GM23338 (cell line): ENCODE measurements at regions not wholly inside any gene's neighbourhood (a gene's known extent, or its start where the extent isn't known, plus 50 kb on each side); places are given as distances from the start of the nearest gene placed in this dataset.
"Not testable (repeated sequence)": the region's sequence is repeated elsewhere in the genome, so short reads cannot be mapped to it uniquely, and the experiment has no call there.

Experiments used
- ATAC-seq: fragments of 200-7000 bp; cut with Tn5 transposase; 3 replicates; pipeline ENCODE4 v1.9.1; 2020
- DNase-seq: peaks from one replicate; pipeline ENCODE4 v3.0.0-alpha.2; 2015; ENCODE audit warnings: low spot score
- H2AFZ ChIP-seq: fragments of 200-600 bp; sonication (generic); 2 replicates; pipeline ENCODE4 v1.8.0; 2016; ENCODE audit warnings: antibody characterized with exemption, mild to moderate bottlenecking, moderate library complexity
- H3F3A ChIP-seq: fragments of 200-600 bp; sonication (generic); replicated peaks from 2 replicates; pipeline ENCODE4 v1.8.0; 2017; ENCODE audit warnings: antibody characterized with exemption, mixed run types, low read depth
- H3K27ac ChIP-seq: fragments of 200-600 bp; sonication (generic); 2 replicates; pipeline ENCODE4 v1.6.1; 2016; ENCODE audit warnings: low read depth
- H3K27me3 ChIP-seq: fragments of 200-600 bp; sonication (generic); 2 replicates; pipeline ENCODE4 v1.8.0; 2016; ENCODE audit warnings: mild to moderate bottlenecking, mixed run types, moderate library complexity; ENCODE audit not compliant: insufficient read depth
- H3K36me3 ChIP-seq: fragments of 200-600 bp; sonication (generic); 2 replicates; pipeline ENCODE4 v1.8.0; 2016; ENCODE audit warnings: mild to moderate bottlenecking; ENCODE audit not compliant: insufficient read depth
- H3K4me1 ChIP-seq: fragments of 200-600 bp; sonication (generic); 2 replicates; pipeline ENCODE4 v1.8.0; 2016; ENCODE audit warnings: mild to moderate bottlenecking, moderate library complexity; ENCODE audit not compliant: insufficient read depth
- H3K4me2 ChIP-seq: fragments of 200-600 bp; sonication (generic); 2 replicates; pipeline ENCODE4 v1.7.1; 2017; ENCODE audit warnings: mixed run types
- H3K4me3 ChIP-seq: fragments of 200-600 bp; sonication (generic); 2 replicates; pipeline ENCODE4 v1.6.1; 2016; ENCODE audit warnings: mixed run types
- H3K79me2 ChIP-seq: fragments of 200-600 bp; sonication (generic); replicated peaks from 2 replicates; pipeline ENCODE4 v1.8.0; 2017; ENCODE audit warnings: mild to moderate bottlenecking; ENCODE audit not compliant: insufficient read depth
- H3K9me2 ChIP-seq: fragments of 200-600 bp; sonication (generic); 2 replicates; pipeline ENCODE4 v1.8.0; 2017; ENCODE audit not compliant: insufficient read depth
- H4K20me1 ChIP-seq: fragments of 200-600 bp; sonication (generic); replicated peaks from 2 replicates; pipeline ENCODE4 v1.8.0; 2017; ENCODE audit warnings: mild to moderate bottlenecking; ENCODE audit not compliant: insufficient read depth
- H3K27ac Mint-ChIP-seq: 2 replicates; pipeline ENCODE4 v1.8.0; 2020; ENCODE audit warnings: inconsistent platforms, mild to moderate bottlenecking, moderate library complexity, mixed read lengths
- H3K27me3 Mint-ChIP-seq: 3 replicates; pipeline ENCODE4 v1.8.0; 2022; ENCODE audit warnings: low read depth, mild to moderate bottlenecking, moderate library complexity, mixed read lengths, inconsistent platforms; ENCODE audit not compliant: insufficient read depth, poor library complexity
- H3K36me3 Mint-ChIP-seq: 3 replicates; pipeline ENCODE4 v1.8.0; 2021; ENCODE audit warnings: low read depth, mild to moderate bottlenecking, inconsistent platforms, moderate library complexity, mixed read lengths
- H3K4me1 Mint-ChIP-seq: 3 replicates; pipeline ENCODE4 v1.8.0; 2020; ENCODE audit warnings: mild to moderate bottlenecking, inconsistent platforms, mixed read lengths
- H3K4me3 Mint-ChIP-seq: 3 replicates; pipeline ENCODE4 v1.8.0; 2021; ENCODE audit warnings: moderate library complexity, mild to moderate bottlenecking, inconsistent platforms, mixed read lengths
- H3K9me3 Mint-ChIP-seq: 3 replicates; pipeline ENCODE4 v1.8.0; 2020; ENCODE audit warnings: moderate library complexity, mild to moderate bottlenecking, inconsistent platforms, mixed read lengths
- CREB1 ChIP-seq: fragments of 250-450 bp; sonication (Bioruptor Pico); IDR thresholded peaks from 2 replicates; pipeline ENCODE4 v1.5.0; 2020; ENCODE audit warnings: low read depth, mild to moderate bottlenecking, moderate library complexity
- CTCF ChIP-seq, 2 experiments: fragments of 200-600 bp in 1 of 2; sonication (generic) in 1 of 2; conservative IDR thresholded peaks; 2 replicates each; pipeline versions ENCODE4 v1.5.1 to v1.6.1; 2016 to 2017; ENCODE audit warnings: antibody characterized with exemption in 2 of 2, low read depth in 2 of 2, mild to moderate bottlenecking in 2 of 2, moderate library complexity in 1 of 2
- EZH2 ChIP-seq: fragments of 200-600 bp; sonication (generic); IDR thresholded peaks from one replicate; pipeline ENCODE4 v1.8.0; 2017; ENCODE audit warnings: antibody characterized with exemption, mild to moderate bottlenecking, low read depth; ENCODE audit not compliant: unreplicated experiment
- EZH2phosphoT487 ChIP-seq: fragments of 200-600 bp; sonication (generic); IDR thresholded peaks from one replicate; pipeline ENCODE4 v1.8.1; 2018; ENCODE audit warnings: antibody characterized with exemption; ENCODE audit not compliant: unreplicated experiment
- JUNB ChIP-seq: IDR thresholded peaks from one replicate; pipeline ENCODE4 v1.6.1; 2016; ENCODE audit warnings: antibody characterized with exemption; ENCODE audit not compliant: unreplicated experiment
- POLR2AphosphoS5 ChIP-seq: IDR thresholded peaks from 2 replicates; pipeline ENCODE4 v1.6.1; 2016; ENCODE audit warnings: antibody characterized with exemption, low read depth
- STAT1 ChIP-seq: IDR thresholded peaks from one replicate; pipeline ENCODE4 v1.6.1; 2016; ENCODE audit warnings: antibody characterized with exemption; ENCODE audit not compliant: unreplicated experiment
- ZNF331 ChIP-seq: fragments of 250-450 bp; sonication (Bioruptor Pico); IDR thresholded peaks from 2 replicates; pipeline ENCODE4 v1.5.0; 2020; ENCODE audit warnings: low read depth, mild to moderate bottlenecking, moderate library complexity
- TF ChIP-seq, protein P1 (sequence below): fragments of 250-450 bp; sonication (Bioruptor Pico); IDR thresholded peaks from 2 replicates; pipeline ENCODE4 v1.5.0; 2020; ENCODE audit warnings: mild to moderate bottlenecking, moderate library complexity

DNA sequence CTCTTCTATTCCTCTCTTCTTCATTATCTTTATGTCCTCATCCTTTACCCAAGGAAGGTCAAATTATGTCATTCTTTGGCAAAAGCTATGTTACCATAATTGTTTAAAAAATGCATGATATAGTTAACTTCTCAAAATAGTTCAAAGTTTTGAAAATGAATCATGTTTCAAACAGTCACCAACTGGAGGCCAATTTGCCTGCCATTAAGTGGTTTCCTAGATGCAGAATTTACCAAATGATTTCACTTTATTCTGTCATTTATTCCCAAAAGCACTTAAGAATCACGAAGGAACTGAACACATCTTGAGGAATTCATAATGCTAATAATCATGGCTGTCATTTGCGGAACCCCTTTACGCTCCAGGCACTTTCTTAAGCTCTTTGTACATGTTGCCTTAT, 190.9 kb upstream of the CDH11 start (continued):
- TF ChIP-seq, protein P1, sequence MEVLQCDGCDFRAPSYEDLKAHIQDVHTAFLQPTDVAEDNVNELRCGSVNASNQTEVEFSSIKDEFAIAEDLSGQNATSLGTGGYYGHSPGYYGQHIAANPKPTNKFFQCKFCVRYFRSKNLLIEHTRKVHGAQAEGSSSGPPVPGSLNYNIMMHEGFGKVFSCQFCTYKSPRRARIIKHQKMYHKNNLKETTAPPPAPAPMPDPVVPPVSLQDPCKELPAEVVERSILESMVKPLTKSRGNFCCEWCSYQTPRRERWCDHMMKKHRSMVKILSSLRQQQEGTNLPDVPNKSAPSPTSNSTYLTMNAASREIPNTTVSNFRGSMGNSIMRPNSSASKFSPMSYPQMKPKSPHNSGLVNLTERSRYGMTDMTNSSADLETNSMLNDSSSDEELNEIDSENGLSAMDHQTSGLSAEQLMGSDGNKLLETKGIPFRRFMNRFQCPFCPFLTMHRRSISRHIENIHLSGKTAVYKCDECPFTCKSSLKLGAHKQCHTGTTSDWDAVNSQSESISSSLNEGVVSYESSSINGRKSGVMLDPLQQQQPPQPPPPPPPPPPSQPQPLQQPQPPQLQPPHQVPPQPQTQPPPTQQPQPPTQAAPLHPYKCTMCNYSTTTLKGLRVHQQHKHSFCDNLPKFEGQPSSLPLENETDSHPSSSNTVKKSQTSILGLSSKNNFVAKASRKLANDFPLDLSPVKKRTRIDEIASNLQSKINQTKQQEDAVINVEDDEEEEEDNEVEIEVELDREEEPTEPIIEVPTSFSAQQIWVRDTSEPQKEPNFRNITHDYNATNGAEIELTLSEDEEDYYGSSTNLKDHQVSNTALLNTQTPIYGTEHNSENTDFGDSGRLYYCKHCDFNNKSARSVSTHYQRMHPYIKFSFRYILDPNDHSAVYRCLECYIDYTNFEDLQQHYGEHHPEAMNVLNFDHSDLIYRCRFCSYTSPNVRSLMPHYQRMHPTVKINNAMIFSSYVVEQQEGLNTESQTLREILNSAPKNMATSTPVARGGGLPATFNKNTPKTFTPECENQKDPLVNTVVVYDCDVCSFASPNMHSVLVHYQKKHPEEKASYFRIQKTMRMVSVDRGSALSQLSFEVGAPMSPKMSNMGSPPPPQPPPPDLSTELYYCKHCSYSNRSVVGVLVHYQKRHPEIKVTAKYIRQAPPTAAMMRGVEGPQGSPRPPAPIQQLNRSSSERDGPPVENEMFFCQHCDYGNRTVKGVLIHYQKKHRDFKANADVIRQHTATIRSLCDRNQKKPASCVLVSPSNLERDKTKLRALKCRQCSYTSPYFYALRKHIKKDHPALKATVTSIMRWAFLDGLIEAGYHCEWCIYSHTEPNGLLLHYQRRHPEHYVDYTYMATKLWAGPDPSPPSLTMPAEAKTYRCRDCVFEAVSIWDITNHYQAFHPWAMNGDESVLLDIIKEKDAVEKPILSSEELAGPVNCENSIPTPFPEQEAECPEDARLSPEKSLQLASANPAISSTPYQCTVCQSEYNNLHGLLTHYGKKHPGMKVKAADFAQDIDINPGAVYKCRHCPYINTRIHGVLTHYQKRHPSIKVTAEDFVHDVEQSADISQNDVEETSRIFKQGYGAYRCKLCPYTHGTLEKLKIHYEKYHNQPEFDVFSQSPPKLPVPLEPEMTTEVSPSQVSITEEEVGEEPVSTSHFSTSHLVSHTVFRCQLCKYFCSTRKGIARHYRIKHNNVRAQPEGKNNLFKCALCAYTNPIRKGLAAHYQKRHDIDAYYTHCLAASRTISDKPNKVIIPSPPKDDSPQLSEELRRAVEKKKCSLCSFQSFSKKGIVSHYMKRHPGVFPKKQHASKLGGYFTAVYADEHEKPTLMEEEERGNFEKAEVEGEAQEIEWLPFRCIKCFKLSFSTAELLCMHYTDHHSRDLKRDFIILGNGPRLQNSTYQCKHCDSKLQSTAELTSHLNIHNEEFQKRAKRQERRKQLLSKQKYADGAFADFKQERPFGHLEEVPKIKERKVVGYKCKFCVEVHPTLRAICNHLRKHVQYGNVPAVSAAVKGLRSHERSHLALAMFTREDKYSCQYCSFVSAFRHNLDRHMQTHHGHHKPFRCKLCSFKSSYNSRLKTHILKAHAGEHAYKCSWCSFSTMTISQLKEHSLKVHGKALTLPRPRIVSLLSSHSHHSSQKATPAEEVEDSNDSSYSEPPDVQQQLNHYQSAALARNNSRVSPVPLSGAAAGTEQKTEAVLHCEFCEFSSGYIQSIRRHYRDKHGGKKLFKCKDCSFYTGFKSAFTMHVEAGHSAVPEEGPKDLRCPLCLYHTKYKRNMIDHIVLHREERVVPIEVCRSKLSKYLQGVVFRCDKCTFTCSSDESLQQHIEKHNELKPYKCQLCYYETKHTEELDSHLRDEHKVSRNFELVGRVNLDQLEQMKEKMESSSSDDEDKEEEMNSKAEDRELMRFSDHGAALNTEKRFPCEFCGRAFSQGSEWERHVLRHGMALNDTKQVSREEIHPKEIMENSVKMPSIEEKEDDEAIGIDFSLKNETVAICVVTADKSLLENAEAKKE: no peak
- no peak for TF ChIP-seq EZH2phosphoT487
- no peak for TF ChIP-seq POLR2AphosphoS5
- TF ChIP-seq CREB1: no peak
- TF ChIP-seq ZNF331 (CRISPR knock-in tag): no peak
- no peak for TF ChIP-seq JUNB
- no peak for TF ChIP-seq EZH2
- no peak for TF ChIP-seq STAT1

DNA sequence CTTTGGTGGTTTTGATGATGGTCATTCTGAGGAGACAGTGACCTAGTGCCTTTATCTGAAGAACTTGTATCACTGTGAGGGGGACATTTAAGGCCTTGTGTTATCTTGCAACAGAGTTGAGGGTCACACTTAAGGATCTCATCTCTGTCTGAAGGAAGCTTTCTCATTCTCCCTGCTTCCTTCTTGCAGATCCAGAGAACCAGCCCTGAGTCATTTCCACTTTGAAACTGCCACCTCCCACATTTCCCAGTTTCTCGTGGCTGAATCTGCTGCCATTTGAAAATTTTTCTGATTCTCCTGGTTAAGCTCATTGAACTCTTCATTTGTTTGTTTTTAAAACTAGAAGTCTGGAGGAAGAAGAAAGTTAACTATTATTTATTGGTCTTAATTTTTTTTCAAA, 190.2 kb upstream of the CDH11 start:
- Histone ChIP-seq H3K79me2 (no peaks in the 10 kb centered on the region; the same call in 1 of the 2 replicates), H3K36me3 (no peaks in the 10 kb centered on the region), H3K27ac (no peak overlapping the region), H2AFZ (no peak overlapping the region), H3F3A (no peaks in the 10 kb centered on the region), H3K9me2 (no peaks in the 10 kb centered on the region), H3K4me2 (no peak overlapping the region), H3K4me1 (no peaks in the 10 kb centered on the region), H3K4me3 (no peak overlapping the region), H3K27me3 (no peaks in the 10 kb centered on the region), H4K20me1 (no peaks in the 10 kb centered on the region)
- ATAC-seq (no peak), DNase-seq (no peak)
- peaks cover 10% of the 10 kb centered on the region for H3K4me1 Mint-ChIP-seq
- no peak overlapping the region for H3K4me3 Mint-ChIP-seq
- no peaks in the 10 kb centered on the region for H3K27me3 Mint-ChIP-seq
- H3K27ac Mint-ChIP-seq: no peak overlapping the region
- TF ChIP-seq CTCF (conservative IDR thresholded peaks at IDR 0.05; ENCODE audit: low read depth in 2 of 2) (no peak), EZH2 (no peak), JUNB (no peak), ZNF331 (CRISPR knock-in tag) (no peak), STAT1 (no peak)
- peaks cover 3% of the 10 kb centered on the region; the same call in 1 of the 3 replicates for H3K36me3 Mint-ChIP-seq
- H3K9me3 Mint-ChIP-seq: 0 out of 3 replicates have a peak, but pooled peaks cover 3% of the 10 kb centered on the region

DNA sequence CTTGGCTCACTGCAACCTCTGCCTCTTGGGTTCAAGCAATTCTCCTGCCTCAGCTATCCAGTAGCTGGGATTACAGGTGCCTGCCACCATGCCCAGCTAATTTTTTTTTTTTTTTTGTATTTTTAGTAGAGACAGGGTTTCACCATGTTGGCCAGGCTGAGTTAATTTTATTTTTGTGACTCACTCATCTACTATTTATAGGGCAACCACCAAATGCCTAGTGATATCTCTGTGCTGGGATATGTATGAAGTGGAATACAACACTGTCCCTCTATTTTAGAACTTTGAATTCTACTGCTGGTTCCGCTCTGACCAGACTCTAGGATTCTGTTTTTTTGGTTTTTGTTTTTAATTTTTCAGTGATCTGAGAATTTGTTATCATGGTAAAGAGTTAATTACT, 188.6 kb upstream of the CDH11 start:
- H3K4me3 Mint-ChIP-seq, H3K27me3 Mint-ChIP-seq, H3K27ac Mint-ChIP-seq, H3K36me3 Mint-ChIP-seq, ATAC-seq, H3K9me3 Mint-ChIP-seq, H3K9me2 ChIP-seq, DNase-seq, H2AFZ ChIP-seq, H3K4me1 ChIP-seq, H3K27ac ChIP-seq, H3K36me3 ChIP-seq, H4K20me1 ChIP-seq, H3K79me2 ChIP-seq, H3K4me3 ChIP-seq, H3F3A ChIP-seq, H3K27me3 ChIP-seq, H3K4me2 ChIP-seq: not testable (repeated sequence)
- peaks cover 13% of the 10 kb centered on the region for H3K4me1 Mint-ChIP-seq
